ENCODE measurements at regions not wholly inside any gene's neighbourhood (a gene's known extent, or its start where the extent isn't known, plus 50 kb on each side); places are given as distances from the start of the nearest gene placed in this dataset.
"Not testable (repeated sequence)": the region's sequence is repeated elsewhere in the genome, so short reads cannot be mapped to it uniquely, and the experiment has no call there.

- no peak for DNase-seq (ENCODE audit: low read depth)
Observed at GRCh38 chr14:87309557-87309956, 683.4 kb downstream of the GALC start.

GRCh38 chr14:87306409-87307168 is 686.4 kb downstream of the GALC start:
- no peak for DNase-seq (ENCODE audit: low read depth)

GRCh38 chr14:87305345-87305744 is 687.6 kb downstream of the GALC start:
- no peak for DNase-seq (ENCODE audit: low read depth)

- no peak for DNase-seq (ENCODE audit: low read depth)
Observed at GRCh38 chr14:87304404-87304803, 688.6 kb downstream of the GALC start.

- no peak for DNase-seq (ENCODE audit: low read depth)
Observed at GRCh38 chr14:87286826-87287225, 706.2 kb downstream of the GALC start.

- no peak for DNase-seq (ENCODE audit: low read depth)
Observed at GRCh38 chr14:87286191-87286590, 706.8 kb downstream of the GALC start.

- no peak for DNase-seq (ENCODE audit: low read depth)
Observed at GRCh38 chr14:87285506-87285905, 707.5 kb downstream of the GALC start.

GRCh38 chr14:87283547-87283946 is 709.4 kb downstream of the GALC start:
- no peak for DNase-seq (ENCODE audit: low read depth)

- no peak for DNase-seq (ENCODE audit: low read depth)
Observed at GRCh38 chr14:87282266-87282665, 710.7 kb downstream of the GALC start.

- no peak for DNase-seq (ENCODE audit: low read depth)
Observed at GRCh38 chr14:87278415-87278814, 714.6 kb downstream of the GALC start.

- DNase-seq (ENCODE audit: low read depth): no peak
Observed at GRCh38 chr14:87271331-87271730, 721.7 kb downstream of the GALC start.

GRCh38 chr14:87268997-87269396 is 724.0 kb downstream of the GALC start:
- DNase-seq (ENCODE audit: low read depth): no peak

GRCh38 chr14:87264796-87265195 is 728.2 kb downstream of the GALC start:
- no peak for DNase-seq (ENCODE audit: low read depth)

GRCh38 chr14:87264272-87264785 is 728.7 kb downstream of the GALC start:
- DNase-seq (ENCODE audit: low read depth): no peak

- no peak for DNase-seq (ENCODE audit: low read depth)
Observed at GRCh38 chr14:87261621-87262020, 731.4 kb downstream of the GALC start.

- DNase-seq (ENCODE audit: low read depth): no peak
Observed at GRCh38 chr14:87260460-87260859, 732.5 kb downstream of the GALC start.

- no peak for DNase-seq (ENCODE audit: low read depth)
Observed at GRCh38 chr14:87257421-87257820, 735.6 kb downstream of the GALC start.

GRCh38 chr14:87255058-87255457 is 737.9 kb downstream of the GALC start:
- DNase-seq (ENCODE audit: low read depth): no peak

GRCh38 chr14:87254331-87254874 is 738.6 kb downstream of the GALC start:
- DNase-seq (ENCODE audit: low read depth): no peak

GRCh38 chr14:87253791-87254190 is 739.2 kb downstream of the GALC start:
- DNase-seq (ENCODE audit: low read depth): not testable (repeated sequence)

- no peak for DNase-seq (ENCODE audit: low read depth)
Observed at GRCh38 chr14:87252103-87252502, 740.9 kb downstream of the GALC start.

GRCh38 chr14:87251011-87251410 is 742.0 kb downstream of the GALC start:
- no peak for DNase-seq (ENCODE audit: low read depth)

GRCh38 chr14:87241018-87241768 is 751.8 kb downstream of the GALC start:
- DNase-seq (ENCODE audit: low read depth): no peak
